ENCODE measurements at regions not wholly inside any gene's neighbourhood (a gene's known extent, or its start where the extent isn't known, plus 50 kb on each side); places are given as distances from the start of the nearest gene placed in this dataset.

- DNase-seq (ENCODE audit: low read depth) = no peak
Measured at GRCh38 chr15:35857567-35858226, 311.7 kb upstream of the DPH6 start.

DNA sequence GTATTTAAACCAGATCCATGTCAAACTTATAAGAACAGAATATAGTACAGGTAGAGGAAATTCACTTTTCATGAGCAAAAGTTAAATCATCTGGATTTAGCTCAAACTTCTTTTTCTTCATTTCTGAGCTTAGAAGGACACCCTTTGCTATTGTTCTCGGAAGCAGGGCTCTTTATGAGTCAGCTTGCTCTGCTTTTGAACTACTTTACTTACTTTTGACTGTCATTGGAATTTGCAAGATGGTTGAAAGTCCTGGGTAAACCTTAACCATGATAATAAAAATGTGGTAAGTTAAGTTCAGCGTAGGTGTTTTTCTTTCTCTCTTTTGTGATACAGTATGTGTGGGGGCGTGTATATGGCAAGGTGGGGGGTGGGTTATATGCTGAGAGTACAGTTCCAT, 312.7 kb upstream of the DPH6 start:
- DNase-seq (ENCODE audit: low read depth) = no peak

DNA sequence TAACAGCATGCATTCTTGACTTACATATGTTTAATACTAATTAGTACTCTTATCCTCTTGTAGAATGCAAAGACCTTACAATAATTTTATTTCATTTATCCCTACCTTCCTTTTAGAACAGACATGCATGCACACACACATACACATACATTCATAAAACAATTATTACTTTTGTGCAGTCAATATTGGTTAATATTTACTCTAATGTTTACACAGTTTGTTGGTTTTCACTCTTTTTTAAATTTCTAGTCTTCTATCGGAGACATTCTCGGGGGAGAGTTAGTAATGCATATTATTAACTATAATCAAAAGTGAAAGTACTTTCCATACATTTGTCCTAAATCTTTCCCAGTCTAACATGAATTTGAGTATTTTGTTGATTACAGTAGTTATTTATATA, 317.7 kb upstream of the DPH6 start:
- no peak for DNase-seq (ENCODE audit: low read depth)

DNA sequence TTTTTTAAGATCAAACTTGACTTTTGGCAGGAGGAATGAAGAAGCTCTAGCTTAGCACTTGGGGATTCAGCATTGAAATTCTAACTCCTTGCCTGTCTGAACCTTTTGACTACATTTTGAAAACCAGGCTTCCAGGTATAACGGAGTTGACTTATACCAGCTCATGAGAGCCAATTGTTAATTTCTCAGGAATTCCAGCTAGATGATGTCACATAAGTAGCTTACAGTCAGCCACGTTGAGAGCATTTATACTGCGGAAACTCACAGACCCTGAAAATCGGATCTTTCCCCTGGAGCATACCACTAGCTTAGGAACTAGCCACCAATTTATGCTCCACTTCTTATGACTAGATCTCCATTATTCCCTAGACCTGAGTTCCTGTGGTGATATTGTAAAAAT, 321.4 kb upstream of the DPH6 start:
- DNase-seq (ENCODE audit: low read depth) = no peak

GRCh38 chr15:35871282-35871681, 325.3 kb upstream of the DPH6 start:
- no peak for DNase-seq (ENCODE audit: low read depth)

DNA sequence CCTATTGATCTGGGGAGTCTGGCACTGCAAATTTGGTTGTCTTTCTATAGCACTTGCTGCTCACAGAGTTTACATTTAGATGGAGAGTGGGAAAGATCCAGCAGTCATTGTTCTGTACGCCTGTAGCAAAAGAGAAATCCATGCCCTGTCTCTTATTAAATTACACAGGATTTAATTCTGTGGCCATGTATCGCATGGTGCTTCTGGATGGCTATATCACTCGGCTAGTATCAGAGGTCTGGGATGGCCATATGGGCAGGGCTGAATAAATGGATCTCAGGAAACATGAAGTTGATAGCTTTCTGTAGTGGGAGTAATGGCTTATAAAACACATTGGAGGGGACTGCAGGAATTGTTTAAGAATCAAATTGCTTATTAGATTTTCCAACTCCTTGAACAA, 325.8 kb upstream of the DPH6 start:
- DNase-seq (ENCODE audit: low read depth) = no peak

DNA sequence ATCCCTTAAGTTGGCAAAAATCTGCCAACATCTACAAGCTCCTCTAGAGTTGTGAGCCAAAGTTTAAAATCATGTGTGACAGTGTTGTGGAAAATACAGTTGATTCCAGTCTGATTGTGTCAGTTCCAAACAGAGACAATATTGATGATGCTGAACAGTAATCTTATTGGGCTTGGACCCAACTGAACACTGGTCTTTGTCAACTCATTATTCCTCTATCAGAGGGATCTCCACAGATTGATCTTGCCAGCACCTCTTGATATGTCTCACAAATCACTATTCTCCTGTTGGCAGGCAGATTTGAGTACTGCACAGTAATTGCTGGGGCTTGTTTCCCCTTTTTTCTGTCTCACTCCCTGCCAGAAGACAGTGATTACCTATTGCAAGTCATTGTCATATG, 326.6 kb upstream of the DPH6 start:
- DNase-seq (ENCODE audit: low read depth) = no peak

DNA sequence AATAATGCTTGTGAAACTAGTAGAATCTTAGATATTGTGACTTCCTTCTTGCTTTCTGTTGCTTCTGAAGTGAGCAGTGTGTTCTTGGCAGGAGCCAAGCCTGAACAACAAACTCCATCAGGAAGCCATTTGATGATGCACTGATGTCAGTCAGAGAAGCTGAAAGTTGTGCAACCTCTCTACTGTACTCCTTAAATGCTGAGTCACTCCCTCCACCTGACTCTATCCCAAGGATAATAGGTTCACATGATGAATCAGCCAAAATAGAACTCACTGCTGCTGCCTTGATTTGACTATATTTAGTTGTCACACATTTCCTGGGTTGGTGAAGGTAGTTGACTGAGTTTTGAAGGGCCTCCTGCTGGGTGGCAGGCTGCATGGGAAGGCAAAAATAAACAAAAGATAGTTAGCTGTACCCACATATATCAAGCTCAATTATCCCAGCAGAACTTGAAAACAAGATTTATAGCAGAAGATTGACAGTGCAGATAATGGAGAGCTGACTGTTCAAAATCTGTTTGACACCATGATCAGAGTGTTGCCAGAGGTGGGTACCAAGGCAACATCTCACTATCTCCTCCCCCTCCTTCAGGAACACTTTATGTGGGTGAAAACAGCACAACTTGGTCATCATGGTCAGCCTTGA, 328.4 kb upstream of the DPH6 start:
- no peak for DNase-seq (ENCODE audit: low read depth)

DNA sequence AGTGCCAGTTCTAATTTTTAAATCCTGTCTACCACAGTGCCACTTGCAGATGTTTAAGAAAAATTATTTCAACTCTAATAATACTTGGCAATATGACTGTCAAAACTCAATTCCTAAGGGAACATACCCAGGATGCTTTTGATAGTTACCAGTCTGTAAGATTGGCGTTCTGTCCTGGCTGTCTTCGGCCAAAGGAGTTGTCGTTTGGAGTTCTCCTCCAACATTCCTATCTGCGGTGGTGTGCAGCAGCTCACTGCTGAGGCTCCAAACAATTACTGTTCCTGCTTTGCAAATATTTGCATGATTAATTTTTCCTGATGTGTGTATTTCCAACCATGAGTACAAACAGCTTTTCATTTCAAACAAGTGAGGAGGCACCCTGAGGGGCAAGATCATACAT, 330.8 kb upstream of the DPH6 start:
- no peak for DNase-seq (ENCODE audit: low read depth)

GRCh38 chr15:35880896-35881295, 334.9 kb upstream of the DPH6 start:
- no peak for DNase-seq (ENCODE audit: low read depth)

DNA sequence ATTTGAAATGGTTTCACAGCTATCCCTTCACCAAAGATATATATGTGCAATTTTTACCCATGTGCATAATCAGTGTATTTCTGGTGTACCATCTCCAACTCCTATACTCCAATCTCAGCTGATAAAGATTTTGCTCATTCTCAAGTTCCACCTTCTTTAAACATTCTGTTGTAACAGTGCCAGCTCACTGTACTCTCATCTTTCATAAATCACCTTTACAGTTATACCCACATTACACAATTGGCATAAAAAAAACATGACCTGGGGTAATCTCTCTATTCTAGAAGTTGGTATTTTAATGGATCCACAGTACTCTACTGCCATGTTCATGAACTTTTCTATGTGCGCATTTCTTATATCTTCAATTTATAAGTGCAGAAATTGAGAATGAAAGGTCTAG, 339.9 kb upstream of the DPH6 start:
- DNase-seq (ENCODE audit: low read depth) = no peak

DNA sequence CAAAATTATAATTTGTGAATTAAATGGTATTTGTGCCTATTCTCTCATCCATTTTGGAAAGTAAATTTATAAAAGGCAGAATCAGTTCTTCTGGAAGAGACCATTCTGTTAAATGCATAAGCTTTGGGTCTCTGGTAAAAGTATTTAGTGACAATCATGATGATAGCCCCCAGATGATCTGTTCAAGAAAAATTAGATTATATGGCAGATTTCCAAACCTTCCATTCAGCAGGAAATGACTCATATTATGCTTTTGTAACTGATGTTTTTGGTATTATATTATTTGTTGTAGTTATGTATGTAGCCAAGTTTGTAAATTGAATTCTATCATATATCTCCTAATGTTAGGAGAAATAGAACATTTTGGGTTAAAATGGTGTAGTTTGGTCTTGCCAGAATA, 340.8 kb upstream of the DPH6 start:
- no peak for DNase-seq (ENCODE audit: low read depth)

DNA sequence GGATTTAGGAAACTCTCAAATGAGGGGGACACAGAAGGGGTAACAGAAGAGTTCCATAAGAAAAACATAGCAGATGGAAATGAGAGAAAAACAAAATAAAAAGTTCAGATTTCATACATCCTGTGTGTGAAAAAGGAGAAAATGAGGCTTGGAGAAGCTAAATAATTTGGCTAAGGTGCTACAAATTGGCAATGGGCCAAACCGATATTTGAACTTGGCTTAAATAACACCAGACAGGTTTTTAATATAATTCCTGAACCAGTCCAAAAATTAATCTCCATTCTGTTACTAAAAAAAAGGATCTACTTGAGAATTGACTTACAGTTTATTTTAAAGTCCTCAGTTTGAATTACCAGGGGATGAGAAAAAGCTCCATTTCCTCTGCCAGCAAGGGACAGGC, 342.9 kb upstream of the DPH6 start:
- DNase-seq (ENCODE audit: low read depth) = no peak

GRCh38 chr15:35907511-35907910, 361.5 kb upstream of the DPH6 start:
- no peak for DNase-seq (ENCODE audit: low read depth)

GRCh38 chr15:35909414-35909813, 363.4 kb upstream of the DPH6 start:
- no peak for DNase-seq (ENCODE audit: low read depth)

DNA sequence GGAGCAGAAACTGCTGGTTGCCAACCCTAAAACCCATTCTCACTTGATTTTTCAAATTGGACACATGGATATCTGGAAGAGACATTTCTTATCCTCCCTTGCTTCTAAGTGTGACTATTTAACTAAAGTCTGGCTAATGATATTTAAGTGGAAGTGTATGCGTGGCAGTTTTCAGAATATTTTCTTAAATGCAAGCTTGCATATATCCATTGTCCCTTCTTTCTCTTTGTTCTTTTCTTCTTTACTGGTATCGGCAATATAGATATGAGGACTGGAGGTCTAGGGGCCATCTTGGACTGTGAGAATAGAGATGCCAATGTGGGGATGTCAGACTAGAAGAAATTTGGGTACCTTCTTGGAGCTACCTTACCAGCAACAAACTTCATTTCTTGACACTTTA, 364.3 kb upstream of the DPH6 start:
- no peak for DNase-seq (ENCODE audit: low read depth)

DNA sequence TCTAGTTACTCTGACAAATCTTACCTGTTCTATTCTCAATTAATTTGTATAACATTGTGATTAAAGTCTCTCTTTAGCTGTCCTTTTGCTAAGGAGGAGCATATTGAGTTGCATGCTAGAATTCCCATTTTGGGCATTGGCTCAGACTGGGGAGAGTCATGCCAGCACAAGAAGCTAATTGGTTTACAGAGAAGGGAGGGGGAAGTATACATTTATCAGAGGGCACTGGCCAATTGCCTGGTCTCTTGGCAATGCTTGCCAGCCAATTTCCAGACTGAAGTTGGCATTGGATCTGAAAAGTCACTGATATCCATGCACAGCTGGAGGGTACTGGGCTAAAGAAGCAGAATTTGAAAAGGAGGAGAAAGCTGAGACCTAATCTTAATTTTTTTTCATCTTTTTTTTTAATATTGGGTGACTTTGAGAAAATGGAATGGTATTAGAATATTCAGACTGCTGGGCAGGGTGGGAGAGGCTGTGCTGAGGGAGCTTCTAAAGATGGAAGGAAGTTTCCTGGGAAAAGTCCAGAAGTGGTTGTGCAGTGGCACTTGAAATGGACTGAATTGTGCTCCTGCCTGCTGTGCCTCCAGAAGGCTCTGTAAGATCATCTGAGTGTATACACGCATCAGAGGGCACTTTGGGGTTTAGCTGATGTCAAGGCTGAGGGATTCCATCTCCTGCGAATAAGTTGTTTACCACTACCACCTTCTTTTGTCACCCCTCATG, 365.2 kb upstream of the DPH6 start:
- no peak for DNase-seq (ENCODE audit: low read depth)

- no peak for DNase-seq (ENCODE audit: low read depth)
Measured at GRCh38 chr15:35912196-35912595, 366.2 kb upstream of the DPH6 start.

- DNase-seq (ENCODE audit: low read depth) = no peak
Measured at GRCh38 chr15:35914573-35914972, 368.6 kb upstream of the DPH6 start.

- DNase-seq (ENCODE audit: low read depth) = no peak
Measured at GRCh38 chr15:35921046-35921445, 375.1 kb upstream of the DPH6 start.

DNA sequence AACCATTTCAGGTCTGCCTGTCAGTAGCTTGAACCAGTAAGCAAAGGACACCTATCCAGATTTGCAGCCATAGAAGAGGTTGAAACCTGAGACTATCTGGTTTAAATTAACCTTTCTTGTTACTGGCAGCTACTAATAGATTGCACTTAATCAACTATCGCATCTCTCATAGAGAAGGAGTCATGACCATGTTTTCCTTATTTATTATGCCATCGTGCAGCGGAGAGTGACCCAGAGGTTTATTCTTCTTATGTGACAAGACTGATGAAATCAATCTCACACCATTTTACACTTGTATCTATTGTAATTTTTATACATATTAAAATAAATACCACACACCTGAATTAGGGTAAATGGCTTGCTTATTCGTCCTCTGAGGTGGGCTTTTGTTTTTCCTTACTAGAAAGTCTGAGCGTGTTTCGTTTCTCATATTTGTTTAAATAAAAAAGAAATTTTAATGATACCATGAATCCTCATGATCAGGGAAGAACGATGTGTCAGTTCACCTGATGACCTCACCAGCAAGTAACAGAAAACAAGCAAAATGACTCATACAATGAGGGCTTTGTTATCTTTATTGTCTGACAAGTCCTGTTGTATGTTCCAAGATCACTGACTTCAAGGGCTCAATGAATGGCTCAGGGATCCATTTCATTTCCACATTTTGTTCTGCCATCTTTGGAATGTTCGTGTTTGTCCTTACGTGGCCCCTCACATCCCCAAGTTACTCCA, 379.5 kb upstream of the DPH6 start:
- no peak for DNase-seq (ENCODE audit: low read depth)

DNA sequence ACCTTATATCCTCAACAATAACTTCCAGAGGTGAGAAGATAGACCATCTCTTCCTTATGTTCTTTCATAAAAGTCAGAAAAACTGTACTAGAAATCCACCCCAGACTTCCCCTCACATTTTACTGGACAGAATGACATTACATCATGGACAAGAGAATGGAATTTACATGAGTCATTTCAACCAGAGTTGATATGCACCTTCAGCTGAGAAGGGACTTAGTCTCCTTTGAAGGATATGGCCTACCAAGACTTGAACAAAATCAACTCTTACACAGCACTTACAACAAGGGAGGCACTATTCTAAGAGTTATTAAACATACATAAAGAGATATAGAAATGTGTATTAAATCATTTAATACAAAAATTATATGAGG, 380.0 kb upstream of the DPH6 start:
- DNase-seq (ENCODE audit: low read depth) = no peak

- no peak for DNase-seq (ENCODE audit: low read depth)
Measured at GRCh38 chr15:35928847-35929246, 382.9 kb upstream of the DPH6 start.
